Stimulated activated CD8-positive, alpha-beta memory T cell treated with anti-CD3 and anti-CD28 coated beads, Interleukin-7, amount 100 ng/mL, for 1 hour (primary cell): ENCODE measurements at regions not wholly inside any gene's neighbourhood (a gene's known extent, or its start where the extent isn't known, plus 50 kb on each side); places are given as distances from the start of the nearest gene placed in this dataset.
"Not testable (repeated sequence)": the region's sequence is repeated elsewhere in the genome, so short reads cannot be mapped to it uniquely, and the experiment has no call there.

Experiments used
- DNase-seq, 2 donors: peaks; one replicate each; pipeline ENCODE4 v3.0.0-alpha.2; 2020; ENCODE audit warnings: low read depth in 2 of 2

DNA sequence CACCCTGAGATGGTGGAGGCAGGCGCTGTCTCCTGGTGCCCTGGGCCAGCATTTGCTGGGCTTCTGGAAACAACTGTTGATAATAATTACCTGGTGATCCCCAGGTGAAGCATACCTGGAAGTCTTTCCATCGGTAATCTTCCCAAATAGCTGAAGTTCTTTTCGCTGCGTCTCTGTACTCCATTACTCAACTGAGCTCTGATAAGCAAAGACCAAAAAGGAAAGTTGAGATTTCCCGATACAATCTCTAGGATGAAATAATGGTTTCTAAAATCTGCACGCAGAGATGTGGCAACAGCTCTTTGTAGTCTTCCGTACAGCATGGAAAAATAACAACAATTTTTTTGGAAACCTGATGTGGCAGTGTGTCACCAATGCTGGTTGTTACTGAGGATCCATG lies 226.5 kb downstream of the GATA3 start:
- DNase-seq: no peak

DNA sequence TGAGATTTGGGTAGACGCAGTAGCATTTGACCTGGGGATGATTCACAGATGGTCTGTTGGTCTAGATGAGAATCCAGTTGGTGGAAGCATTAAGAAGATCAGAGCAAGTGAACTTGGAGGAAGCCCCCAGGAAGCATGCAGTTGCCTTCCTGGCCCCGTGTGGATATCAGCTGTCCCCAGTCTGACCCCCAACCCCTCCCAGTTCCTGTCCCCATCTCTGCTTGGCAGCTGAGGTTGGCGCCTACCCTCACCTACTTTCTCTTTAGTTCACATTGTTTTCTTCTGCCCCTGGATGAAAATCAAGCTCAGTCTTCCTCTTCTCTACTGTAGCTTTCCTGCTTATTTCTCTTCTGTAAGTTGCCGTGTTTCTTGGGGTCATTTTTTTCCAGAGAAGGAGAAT lies 227.9 kb downstream of the GATA3 start:
- no peak for DNase-seq

DNA sequence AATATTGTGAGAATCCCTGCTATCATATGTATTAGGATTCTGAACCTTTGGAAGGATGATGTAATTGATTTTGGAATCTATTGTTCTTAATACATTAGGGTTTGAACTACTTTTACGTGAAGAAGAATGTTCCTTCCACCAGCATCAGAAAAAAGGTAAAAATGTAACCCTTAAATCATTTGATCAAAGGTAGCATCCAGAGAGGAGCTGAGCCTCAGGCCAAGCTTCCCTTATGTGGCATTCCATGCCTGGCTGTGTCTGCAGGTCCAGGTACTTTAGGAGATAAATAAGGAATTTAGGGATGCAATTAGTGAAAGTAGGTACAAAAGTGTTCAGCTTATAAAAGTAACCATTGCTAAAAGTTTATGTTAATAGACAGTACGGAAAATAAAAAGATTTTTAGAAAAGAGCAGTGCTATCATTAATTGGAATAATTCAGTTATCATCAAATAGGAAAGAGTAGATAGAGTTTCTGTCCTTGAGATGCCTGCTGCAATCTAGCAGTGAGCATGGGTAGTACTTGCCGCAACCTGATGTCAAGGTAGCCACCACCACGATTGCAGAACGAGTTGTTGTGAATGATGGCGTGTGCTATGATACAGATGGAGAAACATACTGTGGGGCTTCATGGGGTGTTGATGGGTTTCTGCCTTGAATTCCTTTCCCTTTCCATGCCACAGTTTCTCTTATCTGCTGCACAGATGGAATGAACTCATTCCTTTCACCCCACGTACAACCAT lies 228.8 kb downstream of the GATA3 start:
- DNase-seq: no peak

DNA sequence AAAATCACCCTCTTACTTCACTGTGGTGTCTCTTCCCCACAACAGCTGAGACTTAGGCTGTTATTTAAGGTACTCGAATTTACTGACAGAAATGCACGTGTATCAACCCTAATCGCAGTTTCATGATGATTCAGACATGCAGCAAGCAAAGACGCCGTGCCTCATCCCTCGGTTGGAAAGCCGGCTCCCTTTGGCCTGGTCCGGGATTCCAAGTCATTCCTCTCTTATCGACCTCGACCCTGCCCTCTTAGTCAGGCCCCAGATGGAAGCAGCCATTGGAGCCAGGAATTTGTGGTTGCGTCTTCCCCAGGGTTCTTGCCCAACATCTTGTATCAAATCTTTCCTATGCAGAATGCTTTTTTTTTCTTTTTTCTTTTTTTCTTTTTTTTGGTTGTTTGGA lies 229.5 kb downstream of the GATA3 start:
- no peak for DNase-seq

DNA sequence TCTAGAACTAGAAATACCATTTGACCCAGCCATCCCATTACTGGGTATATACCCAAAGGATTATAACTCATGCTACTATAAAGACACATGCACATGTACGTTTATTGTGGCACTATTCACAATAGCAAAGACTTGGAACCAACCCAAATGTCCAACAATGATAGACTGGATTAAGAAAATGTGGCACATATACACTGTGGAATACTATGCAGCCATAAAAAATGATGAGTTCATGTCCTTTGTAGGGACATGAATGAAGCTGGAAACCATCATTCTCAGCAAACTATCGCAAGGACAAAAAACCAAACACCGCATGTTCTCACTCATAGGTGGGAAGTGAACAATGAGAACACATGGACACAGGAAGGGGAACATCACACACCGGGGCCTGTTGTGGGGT lies 231.5 kb downstream of the GATA3 start:
- not testable (repeated sequence) for DNase-seq

DNA sequence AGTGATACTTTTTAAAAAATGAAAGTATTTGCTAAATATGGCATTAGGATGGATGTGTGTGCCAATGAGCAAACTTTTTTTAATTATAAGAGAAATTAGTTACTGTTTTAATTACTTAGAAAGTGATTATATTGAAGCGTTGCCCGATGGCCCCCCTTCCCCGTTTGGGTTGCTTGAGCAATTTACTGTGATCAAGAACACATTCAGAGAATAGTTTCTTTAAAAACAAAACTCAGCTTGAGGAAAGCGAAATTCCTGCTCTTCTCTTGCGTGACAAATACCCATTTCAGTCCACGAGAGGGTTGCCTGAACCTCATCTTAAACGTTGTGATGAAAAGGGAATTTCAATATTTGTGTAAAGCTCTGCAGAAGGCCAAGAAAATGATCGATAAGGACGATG lies 234.1 kb downstream of the GATA3 start:
- DNase-seq: no peak

DNA sequence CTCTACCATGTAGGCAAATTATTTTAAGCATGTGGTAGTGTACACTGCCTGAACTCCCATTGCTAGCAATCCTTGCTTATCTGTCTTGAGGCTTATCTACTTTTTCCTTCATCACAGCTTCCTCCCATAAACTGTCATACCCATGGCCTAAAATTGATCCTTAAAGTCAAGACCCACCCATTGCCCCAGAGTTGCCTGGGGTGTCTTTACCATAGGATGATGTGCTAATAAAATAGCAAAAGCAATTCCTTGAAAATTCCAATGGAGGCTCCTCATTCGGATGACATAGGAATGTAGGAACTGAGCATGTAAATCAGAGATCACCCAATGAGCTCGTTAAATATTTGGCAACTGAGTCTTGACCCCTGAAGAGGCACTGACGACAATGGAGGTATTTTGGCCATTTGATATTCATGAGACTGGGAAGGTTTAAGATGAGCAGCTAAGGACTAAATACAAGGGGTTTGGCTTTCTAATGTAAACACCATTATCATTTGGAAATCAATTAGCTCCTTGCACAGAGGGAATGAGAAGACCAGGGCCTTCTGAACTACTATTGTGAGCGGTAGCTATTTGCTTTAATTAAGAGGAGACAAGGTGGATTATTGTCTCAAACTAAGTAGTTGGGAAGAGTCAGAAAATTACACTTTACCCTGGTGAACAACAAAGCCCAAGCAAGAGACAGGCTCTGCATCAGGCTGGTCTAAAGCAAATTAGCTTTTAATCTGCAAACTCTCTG lies 234.9 kb downstream of the GATA3 start:
- DNase-seq: no peak

DNA sequence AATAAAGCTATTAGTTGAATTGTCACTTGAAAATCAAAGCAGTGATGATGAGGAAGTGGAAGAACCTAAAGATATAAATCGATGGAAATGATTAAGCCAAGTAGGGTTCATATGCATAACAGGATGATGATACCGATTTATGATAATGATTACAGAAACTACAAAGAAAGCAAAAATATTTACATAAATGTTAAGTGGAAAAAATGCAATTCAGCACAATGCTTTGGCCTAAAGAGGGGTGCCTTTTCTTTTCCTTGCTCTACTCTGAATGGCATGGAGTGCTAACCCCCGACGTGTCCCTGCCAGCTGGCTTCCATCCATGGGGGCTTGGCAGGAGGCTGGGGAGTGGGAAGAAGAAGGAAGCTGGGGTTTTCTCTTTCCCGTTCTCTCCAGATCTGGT lies 240.3 kb downstream of the GATA3 start:
- DNase-seq: no peak

DNA sequence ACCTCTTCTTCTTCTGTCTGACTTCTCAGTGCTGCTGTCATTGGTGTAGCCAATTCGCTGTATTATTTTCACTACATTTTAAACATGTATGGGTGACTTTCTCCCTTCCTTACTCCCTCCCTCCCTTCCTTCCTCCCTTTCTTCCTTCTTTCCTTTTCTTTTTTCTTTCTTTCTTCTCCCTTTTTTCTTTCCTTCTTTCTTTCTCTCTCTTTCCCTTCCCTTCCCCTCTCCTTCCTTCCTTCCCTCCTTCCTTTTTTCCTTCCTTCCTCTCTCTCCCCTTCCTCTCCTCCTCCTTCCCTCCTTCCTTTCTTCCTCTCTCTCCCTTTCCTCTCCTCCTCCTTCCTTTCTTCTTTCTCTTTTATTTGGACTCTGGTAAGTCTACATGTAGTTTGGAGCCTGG lies 240.8 kb downstream of the GATA3 start:
- DNase-seq: no peak

DNA sequence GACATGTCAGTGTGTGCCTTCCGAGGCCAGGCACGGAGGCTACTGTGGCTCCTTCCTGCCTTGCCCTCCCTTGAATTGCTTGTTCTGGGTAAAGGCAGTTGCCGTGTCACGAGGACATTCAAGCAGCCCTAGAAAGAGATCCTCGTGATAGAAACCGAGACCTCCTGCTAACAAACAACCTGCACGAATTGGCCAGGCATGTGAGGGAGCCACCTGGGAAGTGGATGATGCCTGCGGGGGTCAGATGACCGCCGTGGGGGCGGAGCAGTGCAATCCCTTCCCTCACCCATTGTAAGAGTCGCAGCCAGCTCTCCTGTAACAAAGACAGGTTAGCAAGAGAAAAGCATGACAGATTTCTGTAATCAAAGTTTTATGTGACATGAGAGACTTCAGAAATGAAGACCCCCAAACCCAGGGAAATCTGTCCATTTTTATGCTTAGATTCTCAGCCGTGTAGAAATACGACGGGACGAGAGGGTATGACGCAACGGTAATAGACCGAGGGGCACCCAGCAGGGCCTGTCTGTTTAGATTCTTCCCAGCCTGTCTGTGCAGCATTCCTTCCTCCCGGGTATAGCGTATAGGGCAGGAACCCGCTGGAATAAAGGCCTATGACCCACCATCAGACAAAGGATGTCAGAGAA lies 241.7 kb downstream of the GATA3 start:
- DNase-seq: no peak

DNA sequence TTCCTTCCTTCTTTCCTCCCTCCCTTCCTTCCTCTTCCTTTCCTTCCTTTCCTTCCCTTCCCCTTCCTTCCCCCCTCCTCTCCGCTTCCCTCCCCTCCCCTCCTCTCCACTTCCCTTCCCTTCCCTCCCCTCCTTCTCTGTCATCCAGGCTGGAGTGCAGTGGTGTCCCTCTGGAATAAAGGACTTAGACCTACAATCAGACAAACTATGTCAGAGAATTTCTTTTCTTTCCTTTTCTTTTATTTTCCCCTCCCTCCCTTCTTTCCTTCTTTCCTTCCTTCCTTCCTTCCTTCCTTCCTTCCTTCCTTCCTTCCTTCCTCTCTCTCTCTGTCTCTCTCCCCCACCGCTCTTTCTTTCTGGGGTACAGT lies 242.2 kb downstream of the GATA3 start:
- no peak for DNase-seq

DNA sequence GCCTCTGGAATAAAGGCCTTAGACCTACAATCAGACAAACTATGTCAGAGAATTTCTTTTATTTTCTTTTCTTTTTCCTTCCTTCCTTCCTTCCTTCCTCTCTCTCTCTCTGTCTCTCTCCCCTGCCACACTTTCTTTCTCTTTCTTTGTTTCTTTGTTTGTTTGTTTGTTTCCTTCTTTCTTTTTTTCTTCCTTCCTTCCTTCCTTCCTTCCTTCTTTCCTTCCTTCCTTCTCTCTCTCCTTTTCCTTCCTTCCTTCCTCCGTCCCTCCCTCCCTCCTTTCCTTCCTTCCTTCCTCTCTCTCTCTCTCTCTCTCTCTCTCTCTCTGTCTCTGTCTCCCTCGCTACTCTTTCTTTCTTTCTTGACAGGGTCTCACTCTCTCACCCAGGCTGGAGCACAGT lies 242.6 kb downstream of the GATA3 start:
- DNase-seq: no peak

DNA sequence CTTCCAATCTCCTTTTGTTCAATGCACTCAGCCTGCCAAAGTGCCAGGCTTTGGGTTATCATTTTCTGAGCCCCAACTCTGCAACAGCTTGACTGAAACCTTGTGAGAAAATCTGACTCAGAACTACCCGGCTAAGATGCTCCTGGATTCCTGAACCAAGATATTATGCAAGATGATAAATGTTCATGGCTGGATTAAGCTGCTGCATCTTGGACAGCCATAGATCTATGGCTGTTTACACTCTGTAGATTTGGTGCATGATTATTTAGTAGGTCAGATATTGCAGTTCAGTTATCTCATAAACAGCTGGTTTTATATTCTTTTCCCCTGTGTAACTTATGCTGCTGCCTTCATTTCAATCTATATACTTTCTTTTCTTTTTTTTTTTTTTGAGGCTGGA lies 243.5 kb downstream of the GATA3 start:
- no peak for DNase-seq

DNA sequence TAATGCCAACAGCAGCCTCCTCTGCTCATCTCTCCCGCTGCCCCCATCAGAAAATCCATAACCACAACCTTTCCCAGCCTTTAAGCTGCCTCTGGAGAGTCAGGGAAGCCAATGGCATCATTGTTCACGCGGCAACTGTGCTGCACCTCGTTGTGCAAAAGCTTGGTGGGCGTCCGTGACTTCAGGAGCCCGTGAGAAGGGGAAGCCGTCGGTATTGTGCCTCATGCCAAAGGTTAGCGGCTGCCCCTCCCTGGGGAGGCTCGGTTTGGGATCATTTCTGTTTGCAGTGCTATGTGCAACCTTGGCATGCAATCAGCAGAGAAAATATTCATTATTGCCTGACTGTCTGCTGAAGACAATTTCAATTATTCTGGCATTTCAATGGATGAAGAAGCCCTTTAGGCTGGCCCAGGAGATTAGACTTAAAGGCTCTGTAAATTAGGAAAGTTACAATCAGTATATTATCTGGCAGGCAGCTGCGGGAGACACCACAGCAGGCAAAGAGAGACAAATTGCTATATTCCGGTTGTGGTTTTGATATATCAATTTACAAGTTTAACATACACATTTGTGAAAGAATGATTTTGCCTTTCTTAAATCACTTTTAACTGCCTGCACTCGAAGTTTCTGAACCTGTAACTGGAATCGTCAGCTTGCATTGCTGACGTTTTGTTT lies 244.5 kb downstream of the GATA3 start:
- DNase-seq: no peak

DNA sequence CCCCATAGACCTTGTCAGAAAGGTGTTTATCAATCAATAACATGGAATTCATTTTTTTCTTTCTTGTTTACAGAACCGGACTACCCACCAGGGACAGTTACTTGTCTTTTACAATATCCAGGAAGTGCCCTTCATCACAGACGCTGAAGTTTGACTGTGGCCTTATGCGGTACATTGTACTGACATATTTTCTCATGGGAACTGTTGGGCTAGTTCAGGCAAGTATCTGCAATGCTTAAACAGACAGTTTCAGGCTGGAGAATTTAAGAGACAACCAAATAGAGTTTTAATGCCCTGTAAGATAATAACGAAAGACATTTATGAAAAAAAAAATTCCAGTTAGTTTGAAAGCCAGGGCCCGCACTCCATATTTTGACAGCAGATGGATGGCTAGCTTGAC lies 246.4 kb downstream of the GATA3 start:
- DNase-seq: no peak

DNA sequence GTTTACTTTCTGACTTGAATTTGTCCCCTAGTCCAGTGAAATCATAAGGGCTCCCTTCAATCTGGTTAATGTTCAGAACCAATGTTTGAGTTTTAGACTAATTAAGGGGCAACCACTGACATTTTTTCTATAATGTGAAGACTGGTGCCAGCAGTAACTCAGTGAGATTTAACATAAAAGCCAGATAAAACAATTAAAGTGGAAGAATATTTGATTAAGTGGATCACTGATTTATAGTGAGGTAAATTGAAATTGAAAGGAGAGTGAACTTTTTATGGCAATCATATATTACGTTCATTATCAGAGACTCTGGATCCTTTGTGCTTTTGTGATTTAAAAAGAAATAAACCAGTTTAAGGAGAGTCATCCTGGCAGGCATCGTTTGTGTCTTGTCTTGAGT lies 246.8 kb downstream of the GATA3 start:
- DNase-seq: no peak

DNA sequence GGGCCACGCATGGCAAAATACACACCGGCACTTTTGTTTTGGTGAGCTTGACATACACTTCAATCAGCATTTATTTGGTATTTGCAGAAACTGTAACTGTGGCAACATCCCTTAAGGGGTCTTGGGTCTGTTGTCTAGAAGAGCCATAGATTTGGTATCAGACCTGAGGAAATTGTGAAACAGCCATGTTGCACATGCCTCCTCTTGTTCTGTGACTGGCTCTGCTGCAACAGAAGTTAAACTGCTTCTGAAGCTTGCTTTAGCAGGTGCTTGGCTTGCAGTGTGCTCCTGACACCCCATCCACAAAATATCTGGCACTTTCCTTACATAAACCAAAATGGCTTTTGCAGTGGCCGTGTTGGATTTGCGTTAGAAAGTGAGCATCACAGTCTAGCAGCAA lies 247.3 kb downstream of the GATA3 start:
- DNase-seq: no peak

DNA sequence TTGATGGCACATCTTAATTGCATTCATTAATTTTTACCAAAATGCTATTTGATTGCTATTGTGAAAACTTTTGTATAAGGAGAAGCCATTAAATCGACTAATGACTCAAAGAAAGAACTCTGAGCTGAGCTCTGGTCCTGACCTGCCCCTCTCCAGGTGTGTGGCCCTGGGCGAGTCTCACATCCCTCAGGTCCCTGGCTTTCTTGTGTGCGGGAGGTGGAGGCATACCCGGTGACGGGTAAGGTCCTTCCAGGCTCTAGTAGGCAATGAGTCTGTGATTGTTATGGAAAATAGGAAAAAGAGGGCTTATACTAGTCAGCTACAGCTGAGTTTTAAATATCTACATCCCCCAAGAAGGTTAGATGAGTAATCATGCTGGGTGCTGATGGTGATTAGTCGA lies 248.1 kb downstream of the GATA3 start:
- DNase-seq: no peak

DNA sequence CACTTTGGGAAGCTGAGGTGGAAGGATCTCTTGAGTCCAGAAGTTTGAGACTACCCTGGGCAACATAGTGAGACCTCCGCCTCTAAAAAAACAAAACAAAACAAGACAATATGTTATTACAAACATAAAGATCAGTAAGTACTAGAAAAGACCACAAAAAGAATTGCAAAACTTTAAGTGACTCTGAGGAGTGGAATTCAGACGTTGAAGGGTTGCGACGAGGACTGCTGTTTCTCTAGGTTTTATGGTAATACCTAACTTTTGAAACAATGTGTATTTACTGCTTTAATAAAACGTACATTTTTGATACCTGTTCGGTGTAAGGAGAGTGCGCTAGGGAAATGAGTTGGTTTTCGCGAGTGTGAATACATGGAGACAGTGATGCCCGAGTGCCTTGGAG lies 250.4 kb downstream of the GATA3 start:
- no peak for DNase-seq

DNA sequence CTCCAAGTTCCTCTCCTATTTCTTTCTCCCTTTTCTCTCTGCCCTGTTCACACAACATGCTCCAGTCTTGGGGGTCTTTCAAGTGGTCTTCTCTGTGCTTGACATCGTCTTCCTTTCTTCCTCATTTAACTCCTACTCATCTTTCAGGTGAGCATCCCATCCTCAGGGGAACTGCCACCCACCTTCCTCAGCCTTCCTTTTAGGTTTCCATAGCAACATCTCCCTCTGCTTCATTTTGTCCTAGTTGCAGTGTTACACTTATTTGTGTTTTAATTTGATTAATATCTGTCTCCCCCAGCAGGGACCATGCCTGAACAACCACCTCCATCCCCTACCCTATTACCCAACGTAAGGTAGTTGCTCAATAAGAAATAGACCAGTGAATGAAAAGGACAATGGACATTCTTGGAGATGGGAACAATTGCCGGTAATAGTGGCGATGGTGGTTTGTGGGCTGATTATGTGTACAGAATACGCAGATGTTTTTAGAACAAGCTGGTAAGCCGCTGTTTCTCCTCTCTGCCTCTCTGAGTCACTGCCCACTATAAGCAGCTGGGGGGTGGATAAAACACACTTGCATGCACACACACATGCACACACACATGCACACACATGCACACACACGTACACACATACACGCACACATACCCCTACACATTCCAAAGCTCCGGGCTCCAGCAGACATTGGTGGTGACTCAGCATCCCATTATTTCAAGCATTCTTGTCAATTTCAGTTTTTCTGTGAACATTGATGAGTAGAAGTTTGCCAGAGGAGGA lies 251.6 kb downstream of the GATA3 start:
- no peak for DNase-seq

DNA sequence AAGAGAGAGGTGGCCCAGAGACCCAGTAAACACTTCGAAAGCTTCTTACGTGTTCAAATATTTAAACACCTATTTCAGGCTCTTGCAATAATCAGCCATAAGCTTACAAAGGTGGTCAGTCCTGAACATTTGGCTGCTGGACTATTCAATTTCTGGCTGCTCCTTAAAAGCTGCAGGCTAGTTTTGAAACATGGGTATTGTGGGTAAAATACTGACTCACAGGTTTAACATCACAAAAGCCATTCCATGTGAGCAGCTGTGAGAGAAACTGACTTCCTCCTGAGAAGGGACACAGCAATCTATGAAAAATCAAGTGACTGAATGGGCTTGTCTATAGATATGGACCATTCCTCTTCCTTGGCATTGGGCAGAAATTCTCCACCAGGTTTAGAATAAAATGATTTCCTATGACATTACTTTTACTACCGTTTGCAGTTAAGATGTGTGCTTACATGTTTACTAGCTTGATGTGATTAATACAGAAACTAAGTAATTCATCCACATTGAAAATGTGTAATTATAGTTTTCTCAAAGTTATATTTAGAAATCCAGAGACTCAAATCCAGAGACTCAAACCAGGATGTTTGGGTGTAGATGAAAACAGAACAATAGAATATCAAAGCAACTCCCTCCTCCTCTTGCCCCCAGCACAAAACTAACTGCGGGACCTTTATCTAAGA lies 252.3 kb downstream of the GATA3 start:
- DNase-seq: no peak
